ENCODE measurements at regions not wholly inside any gene's neighbourhood (a gene's known extent, or its start where the extent isn't known, plus 50 kb on each side); places are given as distances from the start of the nearest gene placed in this dataset.

- no peak for TF ChIP-seq CTCF (IDR thresholded peaks at IDR 0.05)
- no peak for TF ChIP-seq POLR2A (IDR thresholded peaks at IDR 0.05)
Observed at GRCh38 chr10:11678074-11678793, 63.9 kb upstream of the ECHDC3 start.
